ENCODE measurements at regions not wholly inside any gene's neighbourhood (a gene's known extent, or its start where the extent isn't known, plus 50 kb on each side); places are given as distances from the start of the nearest gene placed in this dataset.

GRCh38 chr11:129264114-129264513 lies 72.0 kb upstream of the ARHGAP32 start:
- TF ChIP-seq ZNF70 (CRISPR knock-in tag; IDR thresholded peaks at IDR 0.05) (no peak), RARB (CRISPR knock-in tag; IDR thresholded peaks at IDR 0.05) (no peak), BACH2 (CRISPR knock-in tag; IDR thresholded peaks at IDR 0.05; ENCODE audit: borderline replicate concordance) (no peak), ARNTL (CRISPR knock-in tag; IDR thresholded peaks at IDR 0.05; ENCODE audit: borderline replicate concordance, low read depth) (no peak), ZFP30 (CRISPR knock-in tag; IDR thresholded peaks at IDR 0.05) (no peak), ISL1 (CRISPR knock-in tag; IDR thresholded peaks at IDR 0.05) (no peak), ZFP3 (CRISPR knock-in tag; IDR thresholded peaks at IDR 0.05) (no peak)
- TF ChIP-seq, protein P1, sequence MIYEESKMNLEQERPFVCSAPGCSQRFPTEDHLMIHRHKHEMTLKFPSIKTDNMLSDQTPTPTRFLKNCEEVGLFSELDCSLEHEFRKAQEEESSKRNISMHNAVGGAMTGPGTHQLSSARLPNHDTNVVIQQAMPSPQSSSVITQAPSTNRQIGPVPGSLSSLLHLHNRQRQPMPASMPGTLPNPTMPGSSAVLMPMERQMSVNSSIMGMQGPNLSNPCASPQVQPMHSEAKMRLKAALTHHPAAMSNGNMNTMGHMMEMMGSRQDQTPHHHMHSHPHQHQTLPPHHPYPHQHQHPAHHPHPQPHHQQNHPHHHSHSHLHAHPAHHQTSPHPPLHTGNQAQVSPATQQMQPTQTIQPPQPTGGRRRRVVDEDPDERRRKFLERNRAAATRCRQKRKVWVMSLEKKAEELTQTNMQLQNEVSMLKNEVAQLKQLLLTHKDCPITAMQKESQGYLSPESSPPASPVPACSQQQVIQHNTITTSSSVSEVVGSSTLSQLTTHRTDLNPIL (CRISPR knock-in tag; IDR thresholded peaks at IDR 0.05; ENCODE audit: low read depth), result no peak
- TF ChIP-seq, protein P2, sequence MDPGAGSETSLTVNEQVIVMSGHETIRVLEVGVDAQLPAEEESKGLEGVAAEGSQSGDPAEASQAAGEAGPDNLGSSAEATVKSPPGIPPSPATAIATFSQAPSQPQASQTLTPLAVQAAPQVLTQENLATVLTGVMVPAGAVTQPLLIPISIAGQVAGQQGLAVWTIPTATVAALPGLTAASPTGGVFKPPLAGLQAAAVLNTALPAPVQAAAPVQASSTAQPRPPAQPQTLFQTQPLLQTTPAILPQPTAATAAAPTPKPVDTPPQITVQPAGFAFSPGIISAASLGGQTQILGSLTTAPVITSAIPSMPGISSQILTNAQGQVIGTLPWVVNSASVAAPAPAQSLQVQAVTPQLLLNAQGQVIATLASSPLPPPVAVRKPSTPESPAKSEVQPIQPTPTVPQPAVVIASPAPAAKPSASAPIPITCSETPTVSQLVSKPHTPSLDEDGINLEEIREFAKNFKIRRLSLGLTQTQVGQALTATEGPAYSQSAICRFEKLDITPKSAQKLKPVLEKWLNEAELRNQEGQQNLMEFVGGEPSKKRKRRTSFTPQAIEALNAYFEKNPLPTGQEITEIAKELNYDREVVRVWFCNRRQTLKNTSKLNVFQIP (CRISPR knock-in tag; IDR thresholded peaks at IDR 0.05; ENCODE audit: borderline replicate concordance, low read depth), result no peak

Data from SK-N-SH treated with all-trans-retinoic acid at 6 μM for 48 hours (cell line).